ENCODE measurements at regions not wholly inside any gene's neighbourhood (a gene's known extent, or its start where the extent isn't known, plus 50 kb on each side); places are given as distances from the start of the nearest gene placed in this dataset.

- H3K9me2 ChIP-seq (ENCODE audit: insufficient read depth): no peaks in the 10 kb centered on the region
- ATAC-seq (no peak), DNase-seq (ENCODE audit: low read depth, low spot score) (no peak)
- peaks cover 0 to 2% of the 10 kb centered on the region in 2 experiments; a peak in 1 of 4 replicates for H3K4me1 ChIP-seq (ENCODE audit: control insufficient read depth in 1 of 2, insufficient read depth in 2 of 2, low read length in 2 of 2)
- intact Hi-C loops (cut with micrococcal nuclease): no loop called here
- no peaks in the 10 kb centered on the region for H3K27me3 ChIP-seq (ENCODE audit: insufficient read depth, low read length)
- H3K4me2 ChIP-seq (ENCODE audit: low read length): no peak overlapping the region
- POLR2A ChIA-PET: no interaction called here
- H3K79me2 ChIP-seq (ENCODE audit: insufficient read depth, low read length): no peaks in the 10 kb centered on the region
- no peaks in the 10 kb centered on the region for H4K20me1 ChIP-seq (ENCODE audit: insufficient read depth)
- no peaks in the 10 kb centered on the region for H3K36me3 ChIP-seq (ENCODE audit: control insufficient read depth in 1 of 2, insufficient read depth in 2 of 2, low read length in 2 of 2)
- H2AFZ ChIP-seq (ENCODE audit: low read depth, low read length, poor library complexity, severe bottlenecking): no peak overlapping the region
- CTCF ChIA-PET: no interaction called here
- no TSS peak for BruUV-seq (replicated peaks)
- RAD21 ChIA-PET (ENCODE audit: low non-redundant PET in 1 of 2, low total read pairs in 2 of 2, uncharacterized antibody in 2 of 2, unreplicated experiment in 2 of 2): no interaction called here
- no peaks in the 10 kb centered on the region for H3K9me3 ChIP-seq (ENCODE audit: control insufficient read depth in 1 of 2, insufficient read depth in 1 of 2, low read depth in 1 of 2, low read length in 2 of 2)
- no peak for TF ChIP-seq SIN3A (IDR thresholded peaks at IDR 0.05; ENCODE audit: low read depth)
- H3K9ac ChIP-seq (ENCODE audit: low read length): no peak overlapping the region
- H3K27ac ChIP-seq (ENCODE audit: low read depth, low read length): no peak overlapping the region
- H3K4me3 ChIP-seq (replicated peaks in 1 of 2; ENCODE audit: low read depth in 1 of 2, low read length in 2 of 2): no peak overlapping the region
These were observed 119.3 kb downstream of the IRS2 start for GRCh38 chr13:109667056-109667455.

- Histone ChIP-seq H3K9me3 (ENCODE audit: control insufficient read depth in 1 of 2, insufficient read depth in 1 of 2, low read depth in 1 of 2, low read length in 2 of 2) (no peaks in the 10 kb centered on the region), H3K9ac (ENCODE audit: low read length) (no peak overlapping the region), H3K27ac (ENCODE audit: low read depth, low read length) (no peak overlapping the region), H3K9me2 (ENCODE audit: insufficient read depth) (no peaks in the 10 kb centered on the region), H3K36me3 (ENCODE audit: control insufficient read depth in 1 of 2, insufficient read depth in 2 of 2, low read length in 2 of 2) (no peaks in the 10 kb centered on the region), H3K79me2 (ENCODE audit: insufficient read depth, low read length) (no peaks in the 10 kb centered on the region), H3K27me3 (ENCODE audit: insufficient read depth, low read length) (no peaks in the 10 kb centered on the region), H3K4me1 (ENCODE audit: control insufficient read depth in 1 of 2, insufficient read depth in 2 of 2, low read length in 2 of 2) (peaks cover 0 to 2% of the 10 kb centered on the region in 2 experiments; a peak in 1 of 4 replicates), H2AFZ (ENCODE audit: low read depth, low read length, poor library complexity, severe bottlenecking) (no peak overlapping the region), H3K4me2 (ENCODE audit: low read length) (no peak overlapping the region), H4K20me1 (ENCODE audit: insufficient read depth) (no peaks in the 10 kb centered on the region), H3K4me3 (replicated peaks in 1 of 2; ENCODE audit: low read depth in 1 of 2, low read length in 2 of 2) (no peak overlapping the region)
- RAD21 ChIA-PET (ENCODE audit: low non-redundant PET in 1 of 2, low total read pairs in 2 of 2, uncharacterized antibody in 2 of 2, unreplicated experiment in 2 of 2): no interaction called here
- DNase-seq (ENCODE audit: low read depth, low spot score) (no peak), ATAC-seq (no peak)
- intact Hi-C loops (cut with micrococcal nuclease): no loop called here
- CTCF ChIA-PET: no interaction called here
- TF ChIP-seq ELF1 (IDR thresholded peaks at IDR 0.05; ENCODE audit: borderline replicate concordance, low read depth) (no peak), EZH2phosphoT487 (IDR thresholded peaks at IDR 0.05; ENCODE audit: borderline replicate concordance) (no peak), JUND (IDR thresholded peaks at IDR 0.05) (no peak), ZFX (IDR thresholded peaks at IDR 0.05) (no peak), FOSL1 (IDR thresholded peaks at IDR 0.05; ENCODE audit: low read depth) (no peak), CEBPB (IDR thresholded peaks at IDR 0.05; ENCODE audit: low read depth) (no peak), SRF (IDR thresholded peaks at IDR 0.05; ENCODE audit: low read depth) (no peak)
- POLR2A ChIA-PET: no interaction called here
- BruUV-seq (replicated peaks): no TSS peak
These were observed 119.7 kb downstream of the IRS2 start for GRCh38 chr13:109666656-109667055.

Measured in HCT116 (cell line).